HCT116 (cell line): ENCODE measurements at regions not wholly inside any gene's neighbourhood (a gene's known extent, or its start where the extent isn't known, plus 50 kb on each side); places are given as distances from the start of the nearest gene placed in this dataset.

Source experiments
- ATAC-seq: fragments of 200-7000 bp; cut with Tn5 transposase; 2 replicates; pipeline ENCODE4 v1.9.1; 2020; ENCODE audit warnings: mild to moderate bottlenecking, moderate library complexity
- BruUV-seq: library from RNA; stranded (reverse); fragments of 400-500 nt; replicated peaks from 2 replicates; lab custom pipeline; 2021; lab: Mats Ljungman, UMichigan
- CTCF ChIA-PET: fragments of 300-600 bp; sonication (Branson Sonifier 250); formaldehyde crosslinking; loops from one replicate; lab custom pipeline; 2021; ENCODE audit warnings: antibody characterized with exemption; lab: Charles Lee
- POLR2A ChIA-PET: fragments of 300-600, 350-600 bp; sonication (Branson Sonifier 250); formaldehyde crosslinking; loops from one replicate; lab custom pipeline; 2021; ENCODE audit warnings: antibody characterized with exemption; lab: Charles Lee
- RAD21 ChIA-PET, 2 experiments: fragments of 300-600 bp; sonication (Branson Sonifier 250); formaldehyde crosslinking; loops; one replicate each; lab custom pipeline; 2023; ENCODE audit warnings: low total read pairs in 2 of 2; ENCODE audit not compliant: uncharacterized antibody in 2 of 2, unreplicated experiment in 2 of 2, low non-redundant PET in 1 of 2; lab: Charles Lee
- DNase-seq: peaks from one replicate; pipeline ENCODE4 v3.0.0-alpha.2; 2010; ENCODE audit warnings: low read depth, low spot score
- H2AFZ ChIP-seq: fragments of 200-600 bp; shearing (Covaris generic), sonication (generic); 2 replicates; pipeline ENCODE4 v1.6.1; 2017; ENCODE audit warnings: low read depth, mixed run types, mixed read lengths, antibody characterized with exemption, low read length; ENCODE audit not compliant: poor library complexity, severe bottlenecking
- H3K27ac ChIP-seq: 2 replicates; pipeline ENCODE4 v1.5.1; 2012; ENCODE audit warnings: low read depth, low read length
- H3K27me3 ChIP-seq: fragments of 200-600 bp; sonication (generic); 2 replicates; pipeline ENCODE4 v1.6.1; 2016; ENCODE audit warnings: mixed run types, low read length, mixed read lengths; ENCODE audit not compliant: insufficient read depth
- H3K36me3 ChIP-seq, 2 experiments: fragments of 200-500 bp in 1 of 2; fragments of 200-600 bp in 1 of 2; sonication (Bioruptor generic) in 1 of 2; sonication (generic) in 1 of 2; 2 replicates each; pipeline versions ENCODE4 v1.5.1 to v1.6.1; 2014 to 2016; ENCODE audit warnings: low read length in 2 of 2, inconsistent platforms in 1 of 2, mixed read lengths in 1 of 2, mixed run types in 1 of 2; ENCODE audit not compliant: insufficient read depth in 2 of 2, control insufficient read depth in 1 of 2
- H3K4me1 ChIP-seq, 2 experiments: fragments of 200-600 bp in 1 of 2; sonication (generic) in 1 of 2; 2 replicates each; pipeline versions ENCODE4 v1.5.1 to v1.6.1; 2012 to 2017; ENCODE audit warnings: low read length in 2 of 2, inconsistent platforms in 1 of 2, mild to moderate bottlenecking in 1 of 2, mixed read lengths in 1 of 2, mixed run types in 1 of 2, moderate library complexity in 1 of 2; ENCODE audit not compliant: insufficient read depth in 2 of 2, control insufficient read depth in 1 of 2
- H3K4me2 ChIP-seq: fragments of 200-600 bp; sonication (generic); 2 replicates; pipeline ENCODE4 v1.6.1; 2017; ENCODE audit warnings: mixed run types, low read length, mixed read lengths
- H3K4me3 ChIP-seq, 2 experiments: fragments of 200-600 bp in 1 of 2; sonication (generic) in 1 of 2; replicated peaks in 1 of 2; 2 replicates each; pipeline ENCODE4 v1.5.1; 2011 to 2016; ENCODE audit warnings: low read length in 2 of 2, control low read depth in 1 of 2, low read depth in 1 of 2, mild to moderate bottlenecking in 1 of 2, mixed read lengths in 1 of 2, mixed run types in 1 of 2
- H3K79me2 ChIP-seq: fragments of 200-600 bp; sonication (generic); 2 replicates; pipeline ENCODE4 v1.6.1; 2017; ENCODE audit warnings: mild to moderate bottlenecking, mixed run types, low read length, moderate library complexity, mixed read lengths; ENCODE audit not compliant: insufficient read depth
- H3K9ac ChIP-seq: fragments of 200-600 bp; sonication (generic); 2 replicates; pipeline ENCODE4 v1.6.1; 2016; ENCODE audit warnings: low read length, mixed read lengths
- H3K9me2 ChIP-seq: fragments of 200-600 bp; sonication (generic), shearing (Covaris generic); 2 replicates; pipeline ENCODE4 v1.6.1; 2017; ENCODE audit warnings: mixed run types, mild to moderate bottlenecking, moderate library complexity; ENCODE audit not compliant: insufficient read depth
- H3K9me3 ChIP-seq, 2 experiments: fragments of 200-500 bp in 1 of 2; fragments of 200-600 bp in 1 of 2; sonication (Bioruptor generic) in 1 of 2; sonication (generic) in 1 of 2; 2 replicates each; pipeline ENCODE4 v1.6.1; 2014 to 2017; ENCODE audit warnings: low read length in 2 of 2, mixed read lengths in 2 of 2, inconsistent platforms in 1 of 2, low read depth in 1 of 2, mild to moderate bottlenecking in 1 of 2, mixed run types in 1 of 2, moderate library complexity in 1 of 2; ENCODE audit not compliant: control insufficient read depth in 1 of 2, insufficient read depth in 1 of 2
- H4K20me1 ChIP-seq: fragments of 200-600 bp; sonication (generic), shearing (Covaris generic); 2 replicates; pipeline ENCODE4 v1.6.1; 2017; ENCODE audit warnings: mixed run types, mild to moderate bottlenecking, moderate library complexity; ENCODE audit not compliant: insufficient read depth
- CEBPB ChIP-seq: IDR thresholded peaks from 2 replicates; pipeline ENCODE4 v1.6.1; 2012; ENCODE audit warnings: low read depth
- EGR1 ChIP-seq: IDR thresholded peaks from 2 replicates; pipeline ENCODE4 v1.6.1; 2012; ENCODE audit warnings: low read depth
- ELF1 ChIP-seq: IDR thresholded peaks from 2 replicates; pipeline ENCODE4 v1.6.1; 2012; ENCODE audit warnings: low read depth, borderline replicate concordance
- EZH2 ChIP-seq: fragments of 200-600 bp; sonication (generic); IDR thresholded peaks from 2 replicates; pipeline ENCODE4 v1.6.1; 2017; ENCODE audit warnings: antibody characterized with exemption, mixed run types
- EZH2phosphoT487 ChIP-seq: fragments of 200-600 bp; IDR thresholded peaks from 2 replicates; pipeline ENCODE4 v1.6.1; 2018; ENCODE audit warnings: antibody characterized with exemption, borderline replicate concordance
- FOSL1 ChIP-seq: IDR thresholded peaks from 2 replicates; pipeline ENCODE4 v1.6.1; 2012; ENCODE audit warnings: low read depth
- JUND ChIP-seq: IDR thresholded peaks from 2 replicates; pipeline ENCODE4 v1.6.1; 2012
- POLR2A ChIP-seq: IDR thresholded peaks from 2 replicates; pipeline ENCODE4 v1.7.0; 2011; ENCODE audit warnings: borderline replicate concordance; ENCODE audit not compliant: insufficient read depth, insufficient read length; ENCODE audit errors: extremely low read depth
- POLR2AphosphoS5 ChIP-seq: IDR thresholded peaks from 2 replicates; pipeline ENCODE4 v1.6.1; 2011; ENCODE audit warnings: mild to moderate bottlenecking, low read depth, low read length, moderate library complexity
- RAD21 ChIP-seq: IDR thresholded peaks from 2 replicates; pipeline ENCODE4 v1.6.1; 2012; ENCODE audit warnings: low read depth, mild to moderate bottlenecking
- SIN3A ChIP-seq: IDR thresholded peaks from 2 replicates; pipeline ENCODE4 v1.6.1; 2012; ENCODE audit warnings: low read depth
- TCF7L2 ChIP-seq: IDR thresholded peaks from 2 replicates; pipeline ENCODE4 v1.7.0; 2011; ENCODE audit warnings: borderline replicate concordance, inconsistent platforms; ENCODE audit not compliant: insufficient read depth, insufficient read length; ENCODE audit errors: extremely low read depth
- YY1 ChIP-seq: IDR thresholded peaks from 2 replicates; pipeline ENCODE4 v1.6.1; 2011; ENCODE audit warnings: low read length, low read depth, moderate library complexity, mild to moderate bottlenecking; ENCODE audit not compliant: insufficient replicate concordance; ENCODE audit errors: extremely low read depth
- ZFX ChIP-seq: fragments of 450-650 bp; IDR thresholded peaks from 2 replicates; pipeline ENCODE4 v1.6.1; 2017
- ZNF274 ChIP-seq: fragments of 200-500 bp; sonication (Bioruptor generic); IDR thresholded peaks from 2 replicates; pipeline ENCODE4 v1.6.1; 2014; ENCODE audit warnings: mild to moderate bottlenecking, low read depth, low read length, inconsistent platforms
- intact Hi-C: fragments of 100-400 bp; cut with micrococcal nuclease; formaldehyde crosslinking; loops from 2 replicates; pipeline ENCODE4 v1.10.0; 2022
- TF ChIP-seq, protein P1 (sequence below): IDR thresholded peaks from 2 replicates; pipeline ENCODE4 v1.6.1; 2011; ENCODE audit warnings: mild to moderate bottlenecking, low read length, moderate library complexity; ENCODE audit not compliant: insufficient replicate concordance; ENCODE audit errors: extremely low read depth
- TF ChIP-seq, protein P2 (sequence below), 3 experiments: fragments of 200-600 bp in 1 of 3; sonication (generic) in 1 of 3; IDR thresholded peaks in 2 of 3; conservative IDR thresholded peaks in 1 of 3; 2 replicates each; pipeline ENCODE4 v1.5.1; 2012 to 2017; ENCODE audit warnings: low read depth in 2 of 3, low read length in 2 of 3, antibody characterized with exemption in 1 of 3, borderline replicate concordance in 1 of 3, control low read depth in 1 of 3, mild to moderate bottlenecking in 1 of 3, mixed read lengths in 1 of 3, mixed run types in 1 of 3, moderate library complexity in 1 of 3; ENCODE audit not compliant: insufficient read depth in 1 of 3
- TF ChIP-seq, protein P3 (sequence below): IDR thresholded peaks from 2 replicates; pipeline ENCODE4 v1.6.1; 2012; ENCODE audit warnings: low read depth

- TF ChIP-seq TCF7L2 (no peak), POLR2A (no peak), YY1 (peak; percentile 32)
- TF ChIP-seq, all 23 proteins: peak for 10
Observed at GRCh38 chr5:73321757-73322436, 126.7 kb downstream of the FOXD1 start (continued).

GRCh38 chr5:73319036-73319435, 129.5 kb downstream of the FOXD1 start:
- Histone ChIP-seq H4K20me1 (no peaks in the 10 kb centered on the region), H3K79me2 (no peaks in the 10 kb centered on the region), H3K9ac (no peak overlapping the region), H3K4me3 (no peak overlapping the region), H3K27me3 (no peaks in the 10 kb centered on the region), H3K36me3 (no peaks in the 10 kb centered on the region), H3K4me2 (peak overlapping the region; percentile 42), H2AFZ (no peak overlapping the region), H3K9me2 (0 out of 2 replicates have a peak, but pooled peaks cover 4% of the 10 kb centered on the region), H3K27ac (no peak overlapping the region), H3K9me3 (no peaks in the 10 kb centered on the region), H3K4me1 (peaks cover 10 to 53% of the 10 kb centered on the region in 2 experiments)
- ChIA-PET RAD21 (no interaction called here), CTCF (no interaction called here), POLR2A (no interaction called here)
- DNase-seq (no peak), ATAC-seq (no peak)
- intact Hi-C loops: no loop called here
- no TSS peak for BruUV-seq
- TF ChIP-seq, protein P1, sequence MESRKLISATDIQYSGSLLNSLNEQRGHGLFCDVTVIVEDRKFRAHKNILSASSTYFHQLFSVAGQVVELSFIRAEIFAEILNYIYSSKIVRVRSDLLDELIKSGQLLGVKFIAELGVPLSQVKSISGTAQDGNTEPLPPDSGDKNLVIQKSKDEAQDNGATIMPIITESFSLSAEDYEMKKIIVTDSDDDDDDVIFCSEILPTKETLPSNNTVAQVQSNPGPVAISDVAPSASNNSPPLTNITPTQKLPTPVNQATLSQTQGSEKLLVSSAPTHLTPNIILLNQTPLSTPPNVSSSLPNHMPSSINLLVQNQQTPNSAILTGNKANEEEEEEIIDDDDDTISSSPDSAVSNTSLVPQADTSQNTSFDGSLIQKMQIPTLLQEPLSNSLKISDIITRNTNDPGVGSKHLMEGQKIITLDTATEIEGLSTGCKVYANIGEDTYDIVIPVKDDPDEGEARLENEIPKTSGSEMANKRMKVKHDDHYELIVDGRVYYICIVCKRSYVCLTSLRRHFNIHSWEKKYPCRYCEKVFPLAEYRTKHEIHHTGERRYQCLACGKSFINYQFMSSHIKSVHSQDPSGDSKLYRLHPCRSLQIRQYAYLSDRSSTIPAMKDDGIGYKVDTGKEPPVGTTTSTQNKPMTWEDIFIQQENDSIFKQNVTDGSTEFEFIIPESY: no peak
- TF ChIP-seq POLR2AphosphoS5: no peak
- no peak for TF ChIP-seq JUND
- TF ChIP-seq CEBPB: no peak
- TF ChIP-seq EZH2: no peak
- TF ChIP-seq EZH2phosphoT487: no peak
- no peak for TF ChIP-seq SIN3A
- TF ChIP-seq, protein P2, sequence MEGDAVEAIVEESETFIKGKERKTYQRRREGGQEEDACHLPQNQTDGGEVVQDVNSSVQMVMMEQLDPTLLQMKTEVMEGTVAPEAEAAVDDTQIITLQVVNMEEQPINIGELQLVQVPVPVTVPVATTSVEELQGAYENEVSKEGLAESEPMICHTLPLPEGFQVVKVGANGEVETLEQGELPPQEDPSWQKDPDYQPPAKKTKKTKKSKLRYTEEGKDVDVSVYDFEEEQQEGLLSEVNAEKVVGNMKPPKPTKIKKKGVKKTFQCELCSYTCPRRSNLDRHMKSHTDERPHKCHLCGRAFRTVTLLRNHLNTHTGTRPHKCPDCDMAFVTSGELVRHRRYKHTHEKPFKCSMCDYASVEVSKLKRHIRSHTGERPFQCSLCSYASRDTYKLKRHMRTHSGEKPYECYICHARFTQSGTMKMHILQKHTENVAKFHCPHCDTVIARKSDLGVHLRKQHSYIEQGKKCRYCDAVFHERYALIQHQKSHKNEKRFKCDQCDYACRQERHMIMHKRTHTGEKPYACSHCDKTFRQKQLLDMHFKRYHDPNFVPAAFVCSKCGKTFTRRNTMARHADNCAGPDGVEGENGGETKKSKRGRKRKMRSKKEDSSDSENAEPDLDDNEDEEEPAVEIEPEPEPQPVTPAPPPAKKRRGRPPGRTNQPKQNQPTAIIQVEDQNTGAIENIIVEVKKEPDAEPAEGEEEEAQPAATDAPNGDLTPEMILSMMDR (IDR thresholded peaks at IDR 0.05 in 2 of 3, conservative IDR thresholded peaks at IDR 0.05 in 1 of 3; ENCODE audit: borderline replicate concordance in 1 of 3, insufficient read depth in 1 of 3, low read depth in 2 of 3, low read length in 2 of 3): no peak
- no peak for TF ChIP-seq EGR1
- no peak for TF ChIP-seq ELF1
- no peak for TF ChIP-seq FOSL1
- TF ChIP-seq ZFX: no peak
- no peak for TF ChIP-seq RAD21
- TF ChIP-seq, protein P3, sequence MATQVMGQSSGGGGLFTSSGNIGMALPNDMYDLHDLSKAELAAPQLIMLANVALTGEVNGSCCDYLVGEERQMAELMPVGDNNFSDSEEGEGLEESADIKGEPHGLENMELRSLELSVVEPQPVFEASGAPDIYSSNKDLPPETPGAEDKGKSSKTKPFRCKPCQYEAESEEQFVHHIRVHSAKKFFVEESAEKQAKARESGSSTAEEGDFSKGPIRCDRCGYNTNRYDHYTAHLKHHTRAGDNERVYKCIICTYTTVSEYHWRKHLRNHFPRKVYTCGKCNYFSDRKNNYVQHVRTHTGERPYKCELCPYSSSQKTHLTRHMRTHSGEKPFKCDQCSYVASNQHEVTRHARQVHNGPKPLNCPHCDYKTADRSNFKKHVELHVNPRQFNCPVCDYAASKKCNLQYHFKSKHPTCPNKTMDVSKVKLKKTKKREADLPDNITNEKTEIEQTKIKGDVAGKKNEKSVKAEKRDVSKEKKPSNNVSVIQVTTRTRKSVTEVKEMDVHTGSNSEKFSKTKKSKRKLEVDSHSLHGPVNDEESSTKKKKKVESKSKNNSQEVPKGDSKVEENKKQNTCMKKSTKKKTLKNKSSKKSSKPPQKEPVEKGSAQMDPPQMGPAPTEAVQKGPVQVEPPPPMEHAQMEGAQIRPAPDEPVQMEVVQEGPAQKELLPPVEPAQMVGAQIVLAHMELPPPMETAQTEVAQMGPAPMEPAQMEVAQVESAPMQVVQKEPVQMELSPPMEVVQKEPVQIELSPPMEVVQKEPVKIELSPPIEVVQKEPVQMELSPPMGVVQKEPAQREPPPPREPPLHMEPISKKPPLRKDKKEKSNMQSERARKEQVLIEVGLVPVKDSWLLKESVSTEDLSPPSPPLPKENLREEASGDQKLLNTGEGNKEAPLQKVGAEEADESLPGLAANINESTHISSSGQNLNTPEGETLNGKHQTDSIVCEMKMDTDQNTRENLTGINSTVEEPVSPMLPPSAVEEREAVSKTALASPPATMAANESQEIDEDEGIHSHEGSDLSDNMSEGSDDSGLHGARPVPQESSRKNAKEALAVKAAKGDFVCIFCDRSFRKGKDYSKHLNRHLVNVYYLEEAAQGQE: no peak
- TF ChIP-seq ZNF274: no peak
- TF ChIP-seq POLR2A: no peak
